Hematopoietic multipotent progenitor cell treated with erythropoietin and hydrocortisone succinate and interleukin-3 and kit ligand, for 4 days (in vitro differentiated cells): ENCODE measurements at regions not wholly inside any gene's neighbourhood (a gene's known extent, or its start where the extent isn't known, plus 50 kb on each side); places are given as distances from the start of the nearest gene placed in this dataset.
"Not testable (repeated sequence)": the region's sequence is repeated elsewhere in the genome, so short reads cannot be mapped to it uniquely, and the experiment has no call there.

Source experiments
- DNase-seq: peaks from one replicate; pipeline ENCODE4 v3.0.0-alpha.2; 2015

GRCh38 chr1:101492144-101492543 lies 255.3 kb downstream of the S1PR1 start:
- DNase-seq: not testable (repeated sequence)

DNA sequence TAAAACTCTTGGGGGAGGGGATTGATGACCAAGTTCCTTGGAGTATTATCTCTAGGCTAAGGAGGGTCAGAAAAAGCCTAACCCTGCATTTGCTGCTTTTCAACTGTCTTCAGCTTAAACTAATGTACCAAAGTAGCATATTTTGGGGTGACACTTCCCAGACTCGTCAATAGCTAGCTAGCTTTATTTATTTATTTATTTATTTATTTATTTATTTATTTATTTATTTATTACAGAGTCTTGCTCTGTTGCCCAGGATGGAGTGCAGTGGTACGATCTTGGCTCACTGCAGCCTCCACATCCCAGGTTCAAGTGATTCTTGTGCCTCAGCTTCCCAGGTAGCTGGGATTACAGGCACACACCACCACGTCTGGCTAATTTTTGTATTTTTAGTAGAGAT lies 257.1 kb downstream of the S1PR1 start:
- not testable (repeated sequence) for DNase-seq

- DNase-seq: no peak
Observed at GRCh38 chr1:101496109-101496508, 259.3 kb downstream of the S1PR1 start.

GRCh38 chr1:101497881-101498559 lies 261.2 kb downstream of the S1PR1 start:
- no peak for DNase-seq

GRCh38 chr1:101504106-101504505 lies 267.3 kb downstream of the S1PR1 start:
- peak; percentile 7 for DNase-seq

DNA sequence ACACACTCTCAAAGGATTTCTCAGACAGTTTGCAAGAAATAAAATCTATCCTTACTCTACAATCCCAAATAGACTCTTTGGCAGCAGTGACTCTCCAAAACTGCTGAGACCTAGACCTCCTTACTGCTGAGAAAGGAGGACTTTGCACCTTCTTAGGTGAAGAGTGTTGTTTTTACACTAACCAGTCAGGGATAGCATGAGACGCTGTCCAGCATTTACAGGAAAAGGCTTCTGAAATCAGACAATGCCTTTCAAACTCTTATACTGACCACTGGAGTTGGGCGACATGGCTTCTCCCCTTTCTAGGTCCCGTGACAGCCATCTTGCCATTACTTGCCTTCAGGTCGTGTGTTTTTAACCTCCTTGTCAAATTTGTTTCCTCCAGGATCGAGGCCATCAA lies 268.4 kb downstream of the S1PR1 start:
- DNase-seq: not testable (repeated sequence)

DNA sequence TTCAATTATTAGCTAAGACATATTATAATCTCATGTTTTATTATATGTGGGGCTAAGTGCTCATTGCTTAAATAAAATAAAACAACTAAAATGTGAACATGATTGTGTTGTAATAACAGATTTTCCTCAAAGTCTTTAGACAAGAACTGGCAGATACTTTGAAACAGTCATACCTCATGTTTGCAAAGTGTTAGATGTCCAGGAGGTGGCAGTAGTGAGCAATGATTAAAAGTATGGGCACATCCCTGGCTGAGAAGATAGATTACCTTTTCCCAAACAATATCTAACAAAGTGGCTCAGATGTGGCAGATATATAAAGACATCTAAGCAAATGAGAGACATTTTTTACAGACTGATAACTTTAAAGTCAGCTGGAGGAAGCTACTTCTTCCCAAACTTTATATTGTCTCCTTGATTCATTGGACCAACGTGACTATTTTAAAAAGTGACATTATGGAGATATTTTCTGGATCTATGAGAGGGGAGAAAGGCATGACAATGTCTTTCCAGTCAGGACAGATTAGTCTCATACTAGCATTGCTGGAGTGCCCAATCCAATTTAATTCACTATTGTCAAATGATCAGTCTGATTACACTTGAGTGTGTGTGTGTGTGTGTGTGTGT lies 269.8 kb downstream of the S1PR1 start:
- DNase-seq: peak; percentile 70

GRCh38 chr1:101507547-101507971 lies 270.7 kb downstream of the S1PR1 start:
- DNase-seq: no peak

DNA sequence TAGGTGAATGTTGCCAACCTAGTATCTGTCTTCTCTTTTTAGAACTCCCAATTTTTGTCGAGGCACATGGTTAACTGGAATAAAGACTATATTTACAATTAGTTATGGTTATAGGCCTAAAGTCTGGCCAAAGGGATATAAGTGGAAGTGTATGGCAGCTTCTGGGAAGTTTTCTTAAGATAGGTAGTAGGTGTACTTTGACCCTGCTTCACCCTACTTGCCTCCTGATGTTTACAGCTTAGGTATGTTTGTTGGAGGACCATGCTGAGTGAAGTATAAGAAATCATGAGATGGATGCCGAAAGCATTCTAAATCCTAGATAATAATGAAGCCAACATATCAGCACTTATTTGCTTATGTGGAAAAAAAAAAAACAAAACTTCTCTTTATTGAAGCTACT lies 272.1 kb downstream of the S1PR1 start:
- DNase-seq: no peak

- DNase-seq: no peak
Observed at GRCh38 chr1:101509370-101509769, 272.6 kb downstream of the S1PR1 start.

DNA sequence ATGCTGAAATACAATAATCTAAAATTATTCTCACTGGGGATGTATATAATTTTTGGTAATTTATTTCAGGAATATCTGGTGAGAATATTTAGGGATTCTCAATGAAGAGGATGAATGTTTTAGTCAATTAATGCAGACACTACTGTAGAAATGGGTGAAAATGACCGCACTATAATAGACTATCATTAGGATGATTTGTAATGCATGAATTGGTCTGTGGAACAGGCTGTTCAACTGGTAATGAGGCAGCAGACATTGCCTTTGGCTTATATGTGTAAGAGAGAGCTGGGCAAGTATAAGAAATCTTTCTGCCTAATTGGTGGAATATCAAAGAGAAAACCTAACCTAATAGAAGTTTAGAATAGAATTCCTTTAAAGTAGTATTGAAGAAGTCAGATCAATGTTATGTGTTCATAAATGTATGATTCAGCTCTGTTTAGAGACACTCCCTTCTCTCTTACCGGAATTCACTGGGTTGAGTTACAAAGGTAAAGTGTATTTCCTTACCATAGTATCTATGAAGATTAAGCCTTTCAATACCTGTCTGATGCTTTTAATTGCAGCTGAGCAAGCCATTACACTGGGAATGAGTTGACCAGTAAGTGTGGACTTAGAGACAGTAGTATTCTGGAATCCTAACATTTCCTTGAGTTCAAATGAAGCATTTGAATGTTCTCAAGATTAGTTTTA lies 274.5 kb downstream of the S1PR1 start:
- DNase-seq: no peak

DNA sequence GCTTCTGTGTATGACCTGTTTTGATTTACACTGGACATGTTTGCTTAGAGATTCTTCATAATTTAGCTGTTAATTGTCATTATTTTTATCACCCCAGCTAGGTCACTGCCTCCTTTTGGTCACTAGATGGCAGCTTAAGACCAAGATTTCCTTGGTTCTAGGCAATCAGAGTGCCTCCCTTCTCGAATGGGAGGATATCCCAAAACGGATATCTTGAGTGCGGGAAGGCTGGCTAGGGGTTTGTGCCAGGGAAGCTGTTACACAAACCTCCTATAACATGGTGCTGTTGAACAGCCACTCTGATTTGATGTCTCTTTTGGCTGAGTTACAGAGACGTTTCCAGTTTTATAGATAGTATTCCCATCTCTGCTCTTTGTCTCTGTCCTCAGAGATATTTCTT lies 283.5 kb downstream of the S1PR1 start:
- DNase-seq: peak; percentile 67

- no peak for DNase-seq
Observed at GRCh38 chr1:101522486-101522885, 285.7 kb downstream of the S1PR1 start.

DNA sequence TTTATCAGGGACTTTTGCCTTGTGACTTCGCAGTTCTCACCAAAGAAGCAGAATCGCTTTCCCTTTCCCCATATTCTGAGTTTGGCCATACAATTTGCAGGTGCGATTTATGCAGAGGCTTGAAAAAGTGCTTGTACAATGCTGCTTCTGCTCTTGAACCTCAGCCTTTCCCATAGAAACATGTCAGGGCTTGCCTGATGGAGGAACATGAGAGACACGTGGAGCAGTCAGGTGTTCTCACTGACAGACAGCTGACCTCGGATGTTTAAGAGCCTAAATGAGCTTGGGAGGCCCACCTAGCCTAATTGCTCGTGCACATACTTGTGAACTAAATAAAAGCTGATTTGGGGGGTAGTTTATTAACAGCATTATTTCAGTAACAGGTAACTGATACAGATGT lies 290.0 kb downstream of the S1PR1 start:
- DNase-seq: no peak

- no peak for DNase-seq
Observed at GRCh38 chr1:101532377-101532776, 295.6 kb downstream of the S1PR1 start.

DNA sequence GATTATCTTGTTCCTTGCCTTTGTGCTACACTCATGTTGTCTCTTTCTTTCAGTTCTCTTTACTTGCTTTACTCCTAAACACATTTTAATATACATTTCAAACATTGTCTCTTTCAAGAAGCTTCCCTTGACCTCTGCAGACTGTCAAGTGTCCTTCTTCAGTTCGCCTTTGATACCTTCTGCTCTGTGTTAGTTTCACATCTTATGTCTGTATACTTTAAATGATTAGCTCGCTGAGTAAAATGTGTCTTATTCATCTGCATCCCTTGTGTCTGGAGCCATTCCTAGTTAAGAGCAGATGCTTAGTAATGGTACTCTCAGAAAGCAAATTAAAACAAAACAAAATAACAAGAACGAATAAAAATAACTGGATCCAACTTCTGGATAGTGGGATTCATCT lies 303.3 kb downstream of the S1PR1 start:
- DNase-seq: no peak

- DNase-seq: no peak
Observed at GRCh38 chr1:101546885-101547284, 310.1 kb downstream of the S1PR1 start.

- no peak for DNase-seq
Observed at GRCh38 chr1:101547357-101547756, 310.5 kb downstream of the S1PR1 start.

DNA sequence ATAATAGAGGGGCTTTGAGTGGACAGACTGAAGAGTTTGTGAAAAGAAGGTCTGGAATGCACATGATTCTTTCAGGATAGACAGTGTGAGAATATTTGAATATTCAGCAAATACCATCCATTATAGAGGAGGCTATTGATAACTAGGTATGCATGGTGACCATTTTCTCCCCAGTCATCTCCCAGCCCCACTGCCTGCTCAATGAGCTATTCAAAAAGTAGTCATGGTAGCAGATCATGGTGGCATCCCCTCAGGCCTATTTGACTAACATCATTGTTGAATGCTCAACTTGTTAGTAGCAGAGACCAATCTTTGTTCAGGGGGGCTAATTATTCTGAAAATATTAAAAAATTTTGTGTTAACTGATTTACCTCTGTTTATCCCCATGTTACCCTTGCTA lies 311.6 kb downstream of the S1PR1 start:
- DNase-seq: no peak

- no peak for DNase-seq
Observed at GRCh38 chr1:101550581-101550980, 313.8 kb downstream of the S1PR1 start.

- DNase-seq: no peak
Observed at GRCh38 chr1:101566883-101567538, 330.2 kb downstream of the S1PR1 start.

DNA sequence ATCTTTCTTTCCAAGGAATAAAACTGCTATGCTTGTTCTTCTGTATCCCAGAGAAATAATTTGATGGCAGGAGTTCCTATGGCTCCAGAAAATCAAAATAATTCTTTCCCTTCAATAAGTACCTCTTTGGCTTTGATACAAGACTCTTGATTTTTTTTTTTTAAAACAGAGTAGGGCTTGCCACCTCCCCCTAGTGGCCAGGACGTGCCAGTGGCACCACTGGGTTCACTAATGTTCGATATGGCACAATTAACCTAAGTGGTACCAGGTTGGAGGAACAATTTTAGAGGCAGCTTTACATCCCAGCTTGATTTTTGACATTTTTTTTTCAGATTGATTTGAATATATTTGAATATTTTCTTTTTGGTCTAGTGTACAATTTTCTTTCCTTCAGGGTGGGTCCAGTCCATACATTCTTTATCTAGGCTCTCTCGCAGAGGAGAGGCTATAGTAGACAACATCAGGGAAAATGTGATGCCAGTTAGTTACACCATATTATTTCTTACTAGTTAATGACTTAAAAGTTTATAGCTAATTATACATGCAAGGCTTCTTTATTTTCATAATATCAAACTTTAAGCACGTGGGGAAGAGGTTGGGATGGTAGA lies 330.9 kb downstream of the S1PR1 start:
- DNase-seq: peak; percentile 68

DNA sequence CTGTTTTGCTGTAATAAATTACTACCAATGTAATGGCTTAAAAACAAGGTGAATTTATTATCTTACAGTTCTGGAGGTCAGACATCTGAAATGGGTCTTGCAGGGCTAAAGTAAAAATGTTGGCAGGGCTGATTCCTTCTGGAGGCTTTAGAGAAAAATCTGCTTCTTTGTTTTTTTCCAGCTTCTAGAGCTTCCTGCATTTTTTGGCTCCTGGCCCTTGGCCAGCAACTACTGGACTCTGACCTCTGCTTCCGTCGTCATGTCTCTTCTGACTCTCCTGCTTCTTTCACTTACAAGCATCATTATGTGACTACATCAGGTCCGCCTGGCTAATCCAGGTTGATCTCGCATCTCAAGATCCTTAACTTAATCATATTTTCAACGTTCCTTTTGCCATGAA lies 350.9 kb downstream of the S1PR1 start:
- no peak for DNase-seq
